NOMO-1 treated with dmso at 0.1 percent for 144 hours (cell line): ENCODE measurements at regions not wholly inside any gene's neighbourhood (a gene's known extent, or its start where the extent isn't known, plus 50 kb on each side); places are given as distances from the start of the nearest gene placed in this dataset.

Experiments used
- DNase-seq: peaks from one replicate; lab custom pipeline; 2025; ENCODE audit not compliant: unreplicated experiment; lab: John Stamatoyannopoulos, UW

GRCh38 chr4:42328978-42329377 lies 68.3 kb upstream of the SHISA3 start:
- no peak for DNase-seq

GRCh38 chr4:42329421-42329820 lies 67.9 kb upstream of the SHISA3 start:
- no peak for DNase-seq

GRCh38 chr4:42330002-42330592 lies 67.2 kb upstream of the SHISA3 start:
- no peak for DNase-seq

- no peak for DNase-seq
These were observed 66.2 kb upstream of the SHISA3 start for GRCh38 chr4:42331040-42331439.

- no peak for DNase-seq
These were observed 65.3 kb upstream of the SHISA3 start for GRCh38 chr4:42331914-42332368.

- no peak for DNase-seq
These were observed 57.3 kb upstream of the SHISA3 start for GRCh38 chr4:42339935-42340406.

- no peak for DNase-seq
These were observed 55.7 kb upstream of the SHISA3 start for GRCh38 chr4:42341518-42342026.

- no peak for DNase-seq
These were observed 54.8 kb upstream of the SHISA3 start for GRCh38 chr4:42342459-42342858.

GRCh38 chr4:42344309-42344708 lies 53.0 kb upstream of the SHISA3 start:
- DNase-seq, result no peak

GRCh38 chr4:42344749-42345148 lies 52.5 kb upstream of the SHISA3 start:
- DNase-seq, result no peak

GRCh38 chr4:42345962-42346544 lies 51.2 kb upstream of the SHISA3 start:
- no peak for DNase-seq

GRCh38 chr4:42347076-42347475 lies 50.2 kb upstream of the SHISA3 start:
- no peak for DNase-seq
